ENCODE measurements at regions not wholly inside any gene's neighbourhood (a gene's known extent, or its start where the extent isn't known, plus 50 kb on each side); places are given as distances from the start of the nearest gene placed in this dataset.
"Not testable (repeated sequence)": the region's sequence is repeated elsewhere in the genome, so short reads cannot be mapped to it uniquely, and the experiment has no call there.

- Histone ChIP-seq H3K4me3 (ENCODE audit: low read length) (no peak overlapping the region), H3K36me3 (ENCODE audit: control insufficient read depth, low read length) (no peaks in the 10 kb centered on the region), H3K4me1 (ENCODE audit: control insufficient read depth, low read length) (no peaks in the 10 kb centered on the region), H3K4me2 (ENCODE audit: low read length) (no peak overlapping the region), H3K27ac (ENCODE audit: low read depth, low read length) (no peak overlapping the region), H3K79me2 (ENCODE audit: control insufficient read depth, low read length) (no peaks in the 10 kb centered on the region), H3K27me3 (ENCODE audit: control insufficient read depth, low read length) (no peaks in the 10 kb centered on the region), H4K20me1 (ENCODE audit: control insufficient read depth, insufficient read depth, low read depth, low read length) (no peaks in the 10 kb centered on the region), H3K9me2 (replicated peaks; ENCODE audit: control insufficient read depth, low read length) (no peaks in the 10 kb centered on the region), H3K9me3 (ENCODE audit: control insufficient read depth, insufficient read depth, low read length) (no peaks in the 10 kb centered on the region), H3F3A (ENCODE audit: control insufficient read depth, insufficient read depth) (no peaks in the 10 kb centered on the region)
- TF ChIP-seq CTCF (IDR thresholded peaks at IDR 0.05; ENCODE audit: low read depth, low read length, poor library complexity, severe bottlenecking) (no peak), EZH2phosphoT487 (IDR thresholded peaks at IDR 0.05; ENCODE audit: borderline replicate concordance, low read length) (no peak)
These were observed 579.0 kb upstream of the ADAMTS5 start for GRCh38 chr21:27545754-27546349.

- H3K27ac ChIP-seq (ENCODE audit: low read depth, low read length); H3K79me2 ChIP-seq (ENCODE audit: control insufficient read depth, low read length); H4K20me1 ChIP-seq (ENCODE audit: control insufficient read depth, insufficient read depth, low read depth, low read length); H3K4me3 ChIP-seq (ENCODE audit: low read length); H3F3A ChIP-seq (ENCODE audit: control insufficient read depth, insufficient read depth); H3K9me2 ChIP-seq (replicated peaks; ENCODE audit: control insufficient read depth, low read length); H3K9me3 ChIP-seq (ENCODE audit: control insufficient read depth, insufficient read depth, low read length); H3K4me1 ChIP-seq (ENCODE audit: control insufficient read depth, low read length); H3K27me3 ChIP-seq (ENCODE audit: control insufficient read depth, low read length); H3K36me3 ChIP-seq (ENCODE audit: control insufficient read depth, low read length); H3K4me2 ChIP-seq (ENCODE audit: low read length): not testable (repeated sequence)
These were observed 575.2 kb upstream of the ADAMTS5 start for GRCh38 chr21:27542126-27542525.

- H3F3A ChIP-seq (ENCODE audit: control insufficient read depth, insufficient read depth): no peaks in the 10 kb centered on the region
- H3K27me3 ChIP-seq (ENCODE audit: control insufficient read depth, low read length): no peaks in the 10 kb centered on the region
- H3K9me2 ChIP-seq (replicated peaks; ENCODE audit: control insufficient read depth, low read length): no peaks in the 10 kb centered on the region
- no peak overlapping the region for H3K4me3 ChIP-seq (ENCODE audit: low read length)
- TF ChIP-seq EZH2phosphoT487 (IDR thresholded peaks at IDR 0.05; ENCODE audit: borderline replicate concordance, low read length) (no peak), CTCF (IDR thresholded peaks at IDR 0.05; ENCODE audit: low read depth, low read length, poor library complexity, severe bottlenecking) (no peak)
- no peaks in the 10 kb centered on the region for H3K36me3 ChIP-seq (ENCODE audit: control insufficient read depth, low read length)
- H3K79me2 ChIP-seq (ENCODE audit: control insufficient read depth, low read length): no peaks in the 10 kb centered on the region
- H3K4me2 ChIP-seq (ENCODE audit: low read length): no peak overlapping the region
- H3K27ac ChIP-seq (ENCODE audit: low read depth, low read length): no peak overlapping the region
- no peaks in the 10 kb centered on the region for H3K9me3 ChIP-seq (ENCODE audit: control insufficient read depth, insufficient read depth, low read length)
- H4K20me1 ChIP-seq (ENCODE audit: control insufficient read depth, insufficient read depth, low read depth, low read length): no peaks in the 10 kb centered on the region
- H3K4me1 ChIP-seq (ENCODE audit: control insufficient read depth, low read length): no peaks in the 10 kb centered on the region
These were observed 569.4 kb upstream of the ADAMTS5 start for GRCh38 chr21:27536319-27536718.

- no peaks in the 10 kb centered on the region for H3K36me3 ChIP-seq (ENCODE audit: control insufficient read depth, low read length)
- H3F3A ChIP-seq (ENCODE audit: control insufficient read depth, insufficient read depth): no peaks in the 10 kb centered on the region
- H3K4me3 ChIP-seq (ENCODE audit: low read length): no peak overlapping the region
- no peak overlapping the region for H3K4me2 ChIP-seq (ENCODE audit: low read length)
- no peaks in the 10 kb centered on the region for H3K27me3 ChIP-seq (ENCODE audit: control insufficient read depth, low read length)
- no peaks in the 10 kb centered on the region for H3K9me2 ChIP-seq (replicated peaks; ENCODE audit: control insufficient read depth, low read length)
- no peaks in the 10 kb centered on the region for H4K20me1 ChIP-seq (ENCODE audit: control insufficient read depth, insufficient read depth, low read depth, low read length)
- no peaks in the 10 kb centered on the region; the same call in 1 of the 2 replicates for H3K9me3 ChIP-seq (ENCODE audit: control insufficient read depth, insufficient read depth, low read length)
- no peaks in the 10 kb centered on the region for H3K4me1 ChIP-seq (ENCODE audit: control insufficient read depth, low read length)
- H3K27ac ChIP-seq (ENCODE audit: low read depth, low read length): no peak overlapping the region
- TF ChIP-seq EZH2phosphoT487 (IDR thresholded peaks at IDR 0.05; ENCODE audit: borderline replicate concordance, low read length) (no peak), CTCF (IDR thresholded peaks at IDR 0.05; ENCODE audit: low read depth, low read length, poor library complexity, severe bottlenecking) (no peak)
- H3K79me2 ChIP-seq (ENCODE audit: control insufficient read depth, low read length): no peaks in the 10 kb centered on the region
These were observed 568.3 kb upstream of the ADAMTS5 start for GRCh38 chr21:27535188-27535587.
